ENCODE measurements at regions not wholly inside any gene's neighbourhood (a gene's known extent, or its start where the extent isn't known, plus 50 kb on each side); places are given as distances from the start of the nearest gene placed in this dataset.

DNA sequence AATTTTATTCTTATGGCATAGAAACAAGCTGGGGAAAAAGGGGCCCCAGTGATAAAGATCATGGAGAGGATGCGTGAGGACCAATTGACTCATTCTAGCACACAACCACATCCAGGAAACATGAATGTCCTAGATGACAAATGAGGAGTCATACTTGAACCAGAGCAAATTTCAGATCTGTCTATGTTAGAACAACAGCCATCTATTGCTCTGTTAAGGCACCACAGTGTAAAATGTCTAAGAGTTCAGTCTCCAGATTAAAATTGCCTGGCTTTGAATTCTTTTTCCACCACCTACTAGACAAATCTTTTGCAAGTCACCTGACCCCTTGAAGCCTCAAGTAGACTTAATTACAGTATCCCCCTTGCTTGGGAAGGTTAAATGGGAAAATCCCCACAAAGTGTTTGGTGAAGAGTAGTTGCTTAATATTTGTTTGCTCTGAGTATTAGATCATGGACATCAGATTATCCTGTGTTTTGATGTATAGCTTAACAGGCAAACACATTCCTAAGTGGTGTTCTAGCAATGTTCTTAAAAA lies 258.7 kb upstream of the TGFBR2 start:
- H3K9me3 Mint-ChIP-seq: no peaks in the 10 kb centered on the region
- intact Hi-C loops (cut with micrococcal nuclease): no loop called here
- no peaks in the 10 kb centered on the region for H3K36me3 ChIP-seq (replicated peaks in 1 of 2; ENCODE audit: control insufficient read depth in 1 of 2, insufficient read depth in 2 of 2, low read length in 2 of 2)
- H3K27ac ChIP-seq (ENCODE audit: low read depth in 1 of 2, low read length in 2 of 2): no peak overlapping the region
- no peaks in the 10 kb centered on the region for H3K4me1 Mint-ChIP-seq
- no peak overlapping the region for H3K27ac Mint-ChIP-seq
- WGBS (ENCODE audit: insufficient coverage): no CpG with 5 or more reads among the region's 1 CpG
- H3K27me3 ChIP-seq (ENCODE audit: control insufficient read depth in 2 of 2, insufficient read depth in 2 of 2, low read length in 2 of 2): no peaks in the 10 kb centered on the region
- no peaks in the 10 kb centered on the region for H3K9me3 ChIP-seq (replicated peaks in 1 of 2; ENCODE audit: control insufficient read depth in 1 of 2, insufficient read depth in 1 of 2, low read length in 2 of 2)
- TF ChIP-seq, protein P1, sequence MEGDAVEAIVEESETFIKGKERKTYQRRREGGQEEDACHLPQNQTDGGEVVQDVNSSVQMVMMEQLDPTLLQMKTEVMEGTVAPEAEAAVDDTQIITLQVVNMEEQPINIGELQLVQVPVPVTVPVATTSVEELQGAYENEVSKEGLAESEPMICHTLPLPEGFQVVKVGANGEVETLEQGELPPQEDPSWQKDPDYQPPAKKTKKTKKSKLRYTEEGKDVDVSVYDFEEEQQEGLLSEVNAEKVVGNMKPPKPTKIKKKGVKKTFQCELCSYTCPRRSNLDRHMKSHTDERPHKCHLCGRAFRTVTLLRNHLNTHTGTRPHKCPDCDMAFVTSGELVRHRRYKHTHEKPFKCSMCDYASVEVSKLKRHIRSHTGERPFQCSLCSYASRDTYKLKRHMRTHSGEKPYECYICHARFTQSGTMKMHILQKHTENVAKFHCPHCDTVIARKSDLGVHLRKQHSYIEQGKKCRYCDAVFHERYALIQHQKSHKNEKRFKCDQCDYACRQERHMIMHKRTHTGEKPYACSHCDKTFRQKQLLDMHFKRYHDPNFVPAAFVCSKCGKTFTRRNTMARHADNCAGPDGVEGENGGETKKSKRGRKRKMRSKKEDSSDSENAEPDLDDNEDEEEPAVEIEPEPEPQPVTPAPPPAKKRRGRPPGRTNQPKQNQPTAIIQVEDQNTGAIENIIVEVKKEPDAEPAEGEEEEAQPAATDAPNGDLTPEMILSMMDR (IDR thresholded peaks at IDR 0.05): no peak
- H3K27me3 Mint-ChIP-seq (ENCODE audit: low read depth in 3 of 3): no peaks in the 10 kb centered on the region
- no peaks in the 10 kb centered on the region for H3K4me1 ChIP-seq (ENCODE audit: control insufficient read depth in 1 of 2, insufficient read depth in 2 of 2, low read length in 2 of 2)
- no peak overlapping the region for H3K9ac ChIP-seq (ENCODE audit: insufficient read depth, low read length, poor library complexity, severe bottlenecking)
- DNase-seq: peak in 2 of 3 donors; percentile 5 to 15
- no peaks in the 10 kb centered on the region for H3K36me3 Mint-ChIP-seq
- no peaks in the 10 kb centered on the region for H3K79me2 ChIP-seq (ENCODE audit: insufficient read depth, low read length)
- no peak overlapping the region for H3K4me3 Mint-ChIP-seq
- H3K4me3 ChIP-seq (replicated peaks in 1 of 3; ENCODE audit: low read depth in 2 of 3, low read length in 3 of 3): no peak overlapping the region
- H2AFZ ChIP-seq (ENCODE audit: insufficient read depth, low read depth, low read length, poor library complexity, severe bottlenecking): no peak overlapping the region
- no peaks in the 10 kb centered on the region for H4K20me1 ChIP-seq (ENCODE audit: insufficient read depth, low read length)
- H3K4me2 ChIP-seq (replicated peaks; ENCODE audit: extremely low read depth, low read length, poor library complexity, severe bottlenecking): no peak overlapping the region

DNA sequence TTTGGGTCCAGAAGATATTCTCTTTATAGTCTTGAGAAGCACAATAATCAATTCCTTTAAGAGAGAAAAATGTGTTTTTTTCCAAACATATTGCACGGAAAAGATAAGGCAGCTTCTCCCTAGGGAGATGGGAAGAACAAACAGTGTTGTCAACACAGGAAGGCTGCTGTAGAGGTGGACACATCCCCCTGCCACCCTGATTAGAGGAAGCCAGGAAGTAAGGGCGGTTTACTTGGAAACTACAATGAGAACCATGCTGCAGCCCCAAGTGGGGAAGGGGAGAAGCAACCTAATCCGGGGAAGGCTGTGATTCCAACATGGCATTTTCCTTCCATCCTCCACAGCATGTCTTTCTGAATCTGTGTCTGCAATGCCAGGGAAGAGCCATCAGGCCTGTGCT lies 256.9 kb upstream of the TGFBR2 start:
- Histone ChIP-seq H3K4me3 (replicated peaks in 1 of 3; ENCODE audit: low read depth in 2 of 3, low read length in 3 of 3) (no peak overlapping the region), H3K27ac (ENCODE audit: low read depth in 1 of 2, low read length in 2 of 2) (no peak overlapping the region), H3K79me2 (ENCODE audit: insufficient read depth, low read length) (no peaks in the 10 kb centered on the region), H3K4me2 (replicated peaks; ENCODE audit: extremely low read depth, low read length, poor library complexity, severe bottlenecking) (no peak overlapping the region), H3K9ac (ENCODE audit: insufficient read depth, low read length, poor library complexity, severe bottlenecking) (no peak overlapping the region), H3K36me3 (replicated peaks in 1 of 2; ENCODE audit: control insufficient read depth in 1 of 2, insufficient read depth in 2 of 2, low read length in 2 of 2) (no peaks in the 10 kb centered on the region), H4K20me1 (ENCODE audit: insufficient read depth, low read length) (no peaks in the 10 kb centered on the region), H2AFZ (ENCODE audit: insufficient read depth, low read depth, low read length, poor library complexity, severe bottlenecking) (no peak overlapping the region), H3K4me1 (ENCODE audit: control insufficient read depth in 1 of 2, insufficient read depth in 2 of 2, low read length in 2 of 2) (no peaks in the 10 kb centered on the region), H3K9me3 (replicated peaks in 1 of 2; ENCODE audit: control insufficient read depth in 1 of 2, insufficient read depth in 1 of 2, low read length in 2 of 2) (no peaks in the 10 kb centered on the region), H3K27me3 (ENCODE audit: control insufficient read depth in 2 of 2, insufficient read depth in 2 of 2, low read length in 2 of 2) (no peaks in the 10 kb centered on the region)
- WGBS (ENCODE audit: insufficient coverage): no CpG with 5 or more reads among the region's 3 CpGs
- DNase-seq: no peak
- H3K4me3 Mint-ChIP-seq: no peak overlapping the region
- H3K9me3 Mint-ChIP-seq: no peaks in the 10 kb centered on the region
- TF ChIP-seq, protein P1 (IDR thresholded peaks at IDR 0.05): no peak
- H3K36me3 Mint-ChIP-seq: no peaks in the 10 kb centered on the region
- no peak overlapping the region for H3K27ac Mint-ChIP-seq
- no peaks in the 10 kb centered on the region for H3K4me1 Mint-ChIP-seq
- no peaks in the 10 kb centered on the region for H3K27me3 Mint-ChIP-seq (ENCODE audit: low read depth in 3 of 3)
- intact Hi-C loops (cut with micrococcal nuclease): no loop called here

Data from CD14-positive monocyte (primary cell).